Endothelial cell of umbilical vein (primary cell): ENCODE measurements at regions not wholly inside any gene's neighbourhood (a gene's known extent, or its start where the extent isn't known, plus 50 kb on each side); places are given as distances from the start of the nearest gene placed in this dataset.

Experiments
- BruUV-seq: library from RNA; stranded (reverse); fragments of 400-500 nt; replicated peaks from 2 replicates; lab custom pipeline; 2021; lab: Mats Ljungman, UMichigan
- CTCF ChIA-PET: fragments of 300-600, 350-600 bp; sonication (Branson Sonifier 250); formaldehyde crosslinking; loops from one replicate; lab custom pipeline; 2021; ENCODE audit warnings: antibody characterized with exemption, inconsistent platforms; lab: Charles Lee
- POLR2A ChIA-PET: fragments of 300-600, 350-600 bp; sonication (Branson Sonifier 250); formaldehyde crosslinking; loops from one replicate; lab custom pipeline; 2021; ENCODE audit warnings: antibody characterized with exemption, inconsistent platforms; lab: Charles Lee
- DNase-seq: peaks from one replicate; pipeline ENCODE4 v3.0.0-alpha.2; 2011; ENCODE audit warnings: low read depth, low spot score
- FAIRE-seq: peaks from 2 replicates; lab custom pipeline; 2011; peaks lifted over from hg19 to GRCh38; lab: Jason Lieb, UNC
- H2AFZ ChIP-seq: 2 replicates; pipeline ENCODE4 v1.6.0; 2012; ENCODE audit warnings: low read depth, low read length, control low read depth, inconsistent platforms
- H3K27ac ChIP-seq: 2 replicates; pipeline ENCODE4 v1.5.1; 2011; ENCODE audit warnings: low read depth, mild to moderate bottlenecking, control low read depth, low read length, moderate library complexity; ENCODE audit not compliant: insufficient read depth
- H3K27me3 ChIP-seq, 2 experiments: 2 replicates each; pipeline versions ENCODE4 v1.6.0 to v1.6.1; 2011; ENCODE audit warnings: low read length in 2 of 2, mixed read lengths in 1 of 2; ENCODE audit not compliant: control insufficient read depth in 2 of 2, insufficient read depth in 2 of 2
- H3K36me3 ChIP-seq, 2 experiments: 2 replicates in 1 of 2; 3 replicates in 1 of 2; pipeline ENCODE4 v1.5.1; 2011; ENCODE audit warnings: low read length in 2 of 2, mild to moderate bottlenecking in 1 of 2, moderate library complexity in 1 of 2; ENCODE audit not compliant: control insufficient read depth in 2 of 2, insufficient read depth in 2 of 2; ENCODE audit errors: extremely low read depth in 1 of 2
- H3K4me1 ChIP-seq: 3 replicates; pipeline ENCODE4 v1.5.1; 2011; ENCODE audit warnings: mild to moderate bottlenecking, low read length; ENCODE audit not compliant: control insufficient read depth, insufficient read depth; ENCODE audit errors: extremely low read depth
- H3K4me2 ChIP-seq: 2 replicates; pipeline ENCODE4 v1.6.1; 2011; ENCODE audit warnings: low read length, control low read depth, mixed read lengths; ENCODE audit not compliant: insufficient read depth
- H3K4me3 ChIP-seq, 3 experiments: fragments of 200-600 bp in 1 of 3; sonication (generic), shearing (Covaris generic) in 1 of 3; replicated peaks in 1 of 3; 2 replicates each; pipeline ENCODE4 v1.5.1; 2011 to 2016; ENCODE audit warnings: control low read depth in 3 of 3, low read length in 3 of 3, mild to moderate bottlenecking in 2 of 3, inconsistent platforms in 1 of 3, low read depth in 1 of 3, moderate library complexity in 1 of 3; ENCODE audit not compliant: insufficient read depth in 1 of 3
- H3K79me2 ChIP-seq: 2 replicates; pipeline ENCODE4 v1.6.0; 2012; ENCODE audit warnings: low read length, inconsistent platforms; ENCODE audit not compliant: control insufficient read depth, insufficient read depth
- H3K9ac ChIP-seq: replicated peaks from 2 replicates; pipeline ENCODE3; 2011; ENCODE audit warnings: low read length, control low read depth; ENCODE audit not compliant: insufficient read depth; ENCODE audit errors: extremely low read depth
- H3K9me1 ChIP-seq: replicated peaks from 3 replicates; pipeline ENCODE4 v1.6.0; 2011; ENCODE audit warnings: mild to moderate bottlenecking, low read length; ENCODE audit not compliant: control insufficient read depth, insufficient read depth; ENCODE audit errors: extremely low read depth
- H3K9me3 ChIP-seq: replicated peaks from 2 replicates; pipeline ENCODE4 v1.5.1; 2012; ENCODE audit warnings: low read length, inconsistent platforms; ENCODE audit not compliant: control insufficient read depth, insufficient read depth
- H4K20me1 ChIP-seq: replicated peaks from 2 replicates; pipeline ENCODE3; 2011; ENCODE audit warnings: mild to moderate bottlenecking, low read length; ENCODE audit not compliant: control insufficient read depth, insufficient read depth; ENCODE audit errors: extremely low read depth
- CTCF ChIP-seq, 2 donors: IDR thresholded peaks; 1 replicate in 1 of 2; 2 replicates in 1 of 2; pipeline ENCODE4 v1.5.1; 2011; ENCODE audit warnings: low read length in 2 of 2, mild to moderate bottlenecking in 2 of 2, moderate library complexity in 2 of 2, control low read depth in 1 of 2, inconsistent platforms in 1 of 2, low read depth in 1 of 2; ENCODE audit not compliant: insufficient read depth in 1 of 2; ENCODE audit errors: extremely low read depth in 1 of 2
- EZH2 ChIP-seq: IDR thresholded peaks from 2 replicates; pipeline ENCODE4 v1.6.1; 2012; ENCODE audit warnings: borderline replicate concordance, low read depth, mild to moderate bottlenecking, moderate library complexity, low read length, inconsistent platforms; ENCODE audit not compliant: severe bottlenecking
- FOS ChIP-seq: IDR thresholded peaks from 2 replicates; pipeline ENCODE4 v1.6.1; 2011; ENCODE audit warnings: mild to moderate bottlenecking, low read length, moderate library complexity, borderline replicate concordance; ENCODE audit not compliant: insufficient read depth
- GATA2 ChIP-seq: IDR thresholded peaks from 2 replicates; pipeline ENCODE4 v1.7.0; 2011; ENCODE audit warnings: low read depth, mild to moderate bottlenecking, moderate library complexity, mixed read lengths, low read length; ENCODE audit not compliant: insufficient read length, insufficient read depth
- JUN ChIP-seq: IDR thresholded peaks from 2 replicates; pipeline ENCODE4 v1.6.1; 2011; ENCODE audit warnings: borderline replicate concordance, low read depth; ENCODE audit not compliant: insufficient read length, insufficient read depth
- MAX ChIP-seq: IDR thresholded peaks from 2 replicates; pipeline ENCODE4 v1.6.1; 2011; ENCODE audit not compliant: insufficient read depth, insufficient read length
- MYC ChIP-seq: IDR thresholded peaks from one replicate; pipeline ENCODE4 v1.6.1; 2011; ENCODE audit warnings: mild to moderate bottlenecking, low read depth, low read length
- POLR2A ChIP-seq: IDR thresholded peaks from 2 replicates; pipeline ENCODE4 v1.6.1; 2012; ENCODE audit warnings: low read depth, mild to moderate bottlenecking, control low read depth, low read length
- POLR2AphosphoS5 ChIP-seq: IDR thresholded peaks from 2 replicates; pipeline ENCODE4 v1.6.1; 2012; ENCODE audit warnings: low read depth, mild to moderate bottlenecking, control low read depth, low read length, moderate library complexity; ENCODE audit not compliant: insufficient read depth
- dilution Hi-C: fragments of 300-500 bp; cut with MboI; formaldehyde crosslinking; loops from one replicate; pipeline ENCODE4 v1.15.0; 2019; ENCODE audit warnings: low sequenced_read_pairs; ENCODE audit not compliant: extremely low pct_ligation_motif_present
- intact Hi-C: fragments of 100-400 bp; cut with micrococcal nuclease; formaldehyde crosslinking; loops from one replicate; pipeline ENCODE4 v1.10.0; 2022

GRCh38 chr16:49085686-49086085, 196.0 kb downstream of the CBLN1 start:
- H4K20me1 ChIP-seq = no peaks in the 10 kb centered on the region
- ChIA-PET CTCF (no interaction called here), POLR2A (no interaction called here)
- H3K9me3 ChIP-seq = peaks cover 6% of the 10 kb centered on the region
- H3K79me2 ChIP-seq = no peaks in the 10 kb centered on the region
- no peak for TF ChIP-seq CTCF (IDR thresholded peaks at IDR 0.05; ENCODE audit: extremely low read depth in 1 of 2, insufficient read depth in 1 of 2, low read depth in 1 of 2, low read length in 2 of 2)
- TF ChIP-seq MAX = no peak
- TF ChIP-seq POLR2AphosphoS5 = no peak
- TF ChIP-seq GATA2 = no peak
- no peak for TF ChIP-seq POLR2A
- no peak for TF ChIP-seq MYC
- TF ChIP-seq JUN = no peak
- TF ChIP-seq FOS = no peak
- TF ChIP-seq EZH2 = no peak
- H3K36me3 ChIP-seq = no peaks in the 10 kb centered on the region
- H2AFZ ChIP-seq = no peak overlapping the region
- no peaks in the 10 kb centered on the region for H3K9me1 ChIP-seq
- dilution Hi-C loops = no loop called here
- intact Hi-C loops = no loop called here
- no peak for FAIRE-seq
- H3K4me3 ChIP-seq = no peak overlapping the region
- no peaks in the 10 kb centered on the region for H3K4me1 ChIP-seq
- no peak overlapping the region for H3K9ac ChIP-seq
- no TSS peak for BruUV-seq
- no peaks in the 10 kb centered on the region for H3K27me3 ChIP-seq
- DNase-seq = no peak
- no peak overlapping the region for H3K27ac ChIP-seq
- H3K4me2 ChIP-seq = no peak overlapping the region
